Islet of Langerhans (tissue), 1 donor: ENCODE measurements at regions not wholly inside any gene's neighbourhood (a gene's known extent, or its start where the extent isn't known, plus 50 kb on each side); places are given as distances from the start of the nearest gene placed in this dataset.
"Not testable (repeated sequence)": the region's sequence is repeated elsewhere in the genome, so short reads cannot be mapped to it uniquely, and the experiment has no call there.

Experiments
- FAIRE-seq: peaks from one replicate; lab custom pipeline; 2011; peaks lifted over from hg19 to GRCh38; lab: Jason Lieb, UNC

GRCh38 chr2:155519529-155520130 lies 812.9 kb downstream of the NR4A2 start:
- FAIRE-seq = no peak

GRCh38 chr2:155518094-155518493 lies 814.4 kb downstream of the NR4A2 start:
- FAIRE-seq = no peak

- FAIRE-seq = no peak
These were observed 815.2 kb downstream of the NR4A2 start for GRCh38 chr2:155517362-155517761.

- no peak for FAIRE-seq
These were observed 814.8 kb downstream of the KCNJ3 start for GRCh38 chr2:155513248-155513647.

- no peak for FAIRE-seq
These were observed 804.3 kb downstream of the KCNJ3 start for GRCh38 chr2:155502766-155503165.

GRCh38 chr2:155498106-155498505 lies 799.6 kb downstream of the KCNJ3 start:
- FAIRE-seq = no peak

GRCh38 chr2:155494744-155495143 lies 796.2 kb downstream of the KCNJ3 start:
- no peak for FAIRE-seq

GRCh38 chr2:155485141-155485842 lies 786.8 kb downstream of the KCNJ3 start:
- FAIRE-seq = no peak

- FAIRE-seq = no peak
These were observed 782.6 kb downstream of the KCNJ3 start for GRCh38 chr2:155481141-155481540.

GRCh38 chr2:155472018-155472417 lies 773.5 kb downstream of the KCNJ3 start:
- FAIRE-seq = not testable (repeated sequence)

- FAIRE-seq = no peak
These were observed 757.7 kb downstream of the KCNJ3 start for GRCh38 chr2:155456222-155456621.

- FAIRE-seq = no peak
These were observed 744.4 kb downstream of the KCNJ3 start for GRCh38 chr2:155442755-155443372.

GRCh38 chr2:155442088-155442487 lies 743.6 kb downstream of the KCNJ3 start:
- FAIRE-seq = no peak

GRCh38 chr2:155431004-155431507 lies 732.6 kb downstream of the KCNJ3 start:
- FAIRE-seq = no peak

- no peak for FAIRE-seq
These were observed 729.0 kb downstream of the KCNJ3 start for GRCh38 chr2:155427470-155427869.

GRCh38 chr2:155424518-155424917 lies 726.0 kb downstream of the KCNJ3 start:
- FAIRE-seq = no peak

GRCh38 chr2:155418753-155419152 lies 720.3 kb downstream of the KCNJ3 start:
- no peak for FAIRE-seq

GRCh38 chr2:155412598-155412997 lies 714.1 kb downstream of the KCNJ3 start:
- FAIRE-seq = no peak

- no peak for FAIRE-seq
These were observed 706.0 kb downstream of the KCNJ3 start for GRCh38 chr2:155404433-155405002.

- FAIRE-seq = no peak
These were observed 694.9 kb downstream of the KCNJ3 start for GRCh38 chr2:155393406-155393805.

GRCh38 chr2:155391613-155392130 lies 693.2 kb downstream of the KCNJ3 start:
- FAIRE-seq = no peak

- no peak for FAIRE-seq
These were observed 690.7 kb downstream of the KCNJ3 start for GRCh38 chr2:155389224-155389623.

- FAIRE-seq = no peak
These were observed 686.1 kb downstream of the KCNJ3 start for GRCh38 chr2:155384555-155385123.
